HCT116 (cell line): ENCODE measurements at regions not wholly inside any gene's neighbourhood (a gene's known extent, or its start where the extent isn't known, plus 50 kb on each side); places are given as distances from the start of the nearest gene placed in this dataset.

Experiments
- ATAC-seq: fragments of 200-7000 bp; cut with Tn5 transposase; 2 replicates; pipeline ENCODE4 v1.9.1; 2020; ENCODE audit warnings: mild to moderate bottlenecking, moderate library complexity
- BruUV-seq: library from RNA; stranded (reverse); fragments of 400-500 nt; replicated peaks from 2 replicates; lab custom pipeline; 2021; lab: Mats Ljungman, UMichigan
- CTCF ChIA-PET: fragments of 300-600 bp; sonication (Branson Sonifier 250); formaldehyde crosslinking; loops from one replicate; lab custom pipeline; 2021; ENCODE audit warnings: antibody characterized with exemption; lab: Charles Lee
- POLR2A ChIA-PET: fragments of 300-600, 350-600 bp; sonication (Branson Sonifier 250); formaldehyde crosslinking; loops from one replicate; lab custom pipeline; 2021; ENCODE audit warnings: antibody characterized with exemption; lab: Charles Lee
- RAD21 ChIA-PET, 2 experiments: fragments of 300-600 bp; sonication (Branson Sonifier 250); formaldehyde crosslinking; loops; one replicate each; lab custom pipeline; 2023; ENCODE audit warnings: low total read pairs in 2 of 2; ENCODE audit not compliant: uncharacterized antibody in 2 of 2, unreplicated experiment in 2 of 2, low non-redundant PET in 1 of 2; lab: Charles Lee
- DNase-seq: peaks from one replicate; pipeline ENCODE4 v3.0.0-alpha.2; 2010; ENCODE audit warnings: low read depth, low spot score
- H2AFZ ChIP-seq: fragments of 200-600 bp; shearing (Covaris generic), sonication (generic); 2 replicates; pipeline ENCODE4 v1.6.1; 2017; ENCODE audit warnings: low read depth, mixed run types, mixed read lengths, antibody characterized with exemption, low read length; ENCODE audit not compliant: poor library complexity, severe bottlenecking
- H3K27ac ChIP-seq: 2 replicates; pipeline ENCODE4 v1.5.1; 2012; ENCODE audit warnings: low read depth, low read length
- H3K27me3 ChIP-seq: fragments of 200-600 bp; sonication (generic); 2 replicates; pipeline ENCODE4 v1.6.1; 2016; ENCODE audit warnings: mixed run types, low read length, mixed read lengths; ENCODE audit not compliant: insufficient read depth
- H3K36me3 ChIP-seq, 2 experiments: fragments of 200-500 bp in 1 of 2; fragments of 200-600 bp in 1 of 2; sonication (Bioruptor generic) in 1 of 2; sonication (generic) in 1 of 2; 2 replicates each; pipeline versions ENCODE4 v1.5.1 to v1.6.1; 2014 to 2016; ENCODE audit warnings: low read length in 2 of 2, inconsistent platforms in 1 of 2, mixed read lengths in 1 of 2, mixed run types in 1 of 2; ENCODE audit not compliant: insufficient read depth in 2 of 2, control insufficient read depth in 1 of 2
- H3K4me1 ChIP-seq, 2 experiments: fragments of 200-600 bp in 1 of 2; sonication (generic) in 1 of 2; 2 replicates each; pipeline versions ENCODE4 v1.5.1 to v1.6.1; 2012 to 2017; ENCODE audit warnings: low read length in 2 of 2, inconsistent platforms in 1 of 2, mild to moderate bottlenecking in 1 of 2, mixed read lengths in 1 of 2, mixed run types in 1 of 2, moderate library complexity in 1 of 2; ENCODE audit not compliant: insufficient read depth in 2 of 2, control insufficient read depth in 1 of 2
- H3K4me2 ChIP-seq: fragments of 200-600 bp; sonication (generic); 2 replicates; pipeline ENCODE4 v1.6.1; 2017; ENCODE audit warnings: mixed run types, low read length, mixed read lengths
- H3K4me3 ChIP-seq, 2 experiments: fragments of 200-600 bp in 1 of 2; sonication (generic) in 1 of 2; replicated peaks in 1 of 2; 2 replicates each; pipeline ENCODE4 v1.5.1; 2011 to 2016; ENCODE audit warnings: low read length in 2 of 2, control low read depth in 1 of 2, low read depth in 1 of 2, mild to moderate bottlenecking in 1 of 2, mixed read lengths in 1 of 2, mixed run types in 1 of 2
- H3K79me2 ChIP-seq: fragments of 200-600 bp; sonication (generic); 2 replicates; pipeline ENCODE4 v1.6.1; 2017; ENCODE audit warnings: mild to moderate bottlenecking, mixed run types, low read length, moderate library complexity, mixed read lengths; ENCODE audit not compliant: insufficient read depth
- H3K9ac ChIP-seq: fragments of 200-600 bp; sonication (generic); 2 replicates; pipeline ENCODE4 v1.6.1; 2016; ENCODE audit warnings: low read length, mixed read lengths
- H3K9me2 ChIP-seq: fragments of 200-600 bp; sonication (generic), shearing (Covaris generic); 2 replicates; pipeline ENCODE4 v1.6.1; 2017; ENCODE audit warnings: mixed run types, mild to moderate bottlenecking, moderate library complexity; ENCODE audit not compliant: insufficient read depth
- H3K9me3 ChIP-seq, 2 experiments: fragments of 200-500 bp in 1 of 2; fragments of 200-600 bp in 1 of 2; sonication (Bioruptor generic) in 1 of 2; sonication (generic) in 1 of 2; 2 replicates each; pipeline ENCODE4 v1.6.1; 2014 to 2017; ENCODE audit warnings: low read length in 2 of 2, mixed read lengths in 2 of 2, inconsistent platforms in 1 of 2, low read depth in 1 of 2, mild to moderate bottlenecking in 1 of 2, mixed run types in 1 of 2, moderate library complexity in 1 of 2; ENCODE audit not compliant: control insufficient read depth in 1 of 2, insufficient read depth in 1 of 2
- H4K20me1 ChIP-seq: fragments of 200-600 bp; sonication (generic), shearing (Covaris generic); 2 replicates; pipeline ENCODE4 v1.6.1; 2017; ENCODE audit warnings: mixed run types, mild to moderate bottlenecking, moderate library complexity; ENCODE audit not compliant: insufficient read depth
- ATF3 ChIP-seq: IDR thresholded peaks from 2 replicates; pipeline ENCODE4 v1.6.1; 2012
- CBX3 ChIP-seq: IDR thresholded peaks from 2 replicates; pipeline ENCODE4 v1.6.1; 2012; ENCODE audit warnings: low read depth
- CEBPB ChIP-seq: IDR thresholded peaks from 2 replicates; pipeline ENCODE4 v1.6.1; 2012; ENCODE audit warnings: low read depth
- EGR1 ChIP-seq: IDR thresholded peaks from 2 replicates; pipeline ENCODE4 v1.6.1; 2012; ENCODE audit warnings: low read depth
- EZH2 ChIP-seq: fragments of 200-600 bp; sonication (generic); IDR thresholded peaks from 2 replicates; pipeline ENCODE4 v1.6.1; 2017; ENCODE audit warnings: antibody characterized with exemption, mixed run types
- EZH2phosphoT487 ChIP-seq: fragments of 200-600 bp; IDR thresholded peaks from 2 replicates; pipeline ENCODE4 v1.6.1; 2018; ENCODE audit warnings: antibody characterized with exemption, borderline replicate concordance
- JUND ChIP-seq: IDR thresholded peaks from 2 replicates; pipeline ENCODE4 v1.6.1; 2012
- POLR2A ChIP-seq: IDR thresholded peaks from 2 replicates; pipeline ENCODE4 v1.7.0; 2011; ENCODE audit warnings: borderline replicate concordance; ENCODE audit not compliant: insufficient read depth, insufficient read length; ENCODE audit errors: extremely low read depth
- POLR2AphosphoS5 ChIP-seq: IDR thresholded peaks from 2 replicates; pipeline ENCODE4 v1.6.1; 2011; ENCODE audit warnings: mild to moderate bottlenecking, low read depth, low read length, moderate library complexity
- RAD21 ChIP-seq: IDR thresholded peaks from 2 replicates; pipeline ENCODE4 v1.6.1; 2012; ENCODE audit warnings: low read depth, mild to moderate bottlenecking
- SIN3A ChIP-seq: IDR thresholded peaks from 2 replicates; pipeline ENCODE4 v1.6.1; 2012; ENCODE audit warnings: low read depth
- SP1 ChIP-seq: IDR thresholded peaks from 2 replicates; pipeline ENCODE4 v1.6.1; 2012; ENCODE audit warnings: low read depth
- SRF ChIP-seq: IDR thresholded peaks from 2 replicates; pipeline ENCODE4 v1.6.1; 2012; ENCODE audit warnings: low read depth
- TCF7L2 ChIP-seq: IDR thresholded peaks from 2 replicates; pipeline ENCODE4 v1.7.0; 2011; ENCODE audit warnings: borderline replicate concordance, inconsistent platforms; ENCODE audit not compliant: insufficient read depth, insufficient read length; ENCODE audit errors: extremely low read depth
- YY1 ChIP-seq: IDR thresholded peaks from 2 replicates; pipeline ENCODE4 v1.6.1; 2011; ENCODE audit warnings: low read length, low read depth, moderate library complexity, mild to moderate bottlenecking; ENCODE audit not compliant: insufficient replicate concordance; ENCODE audit errors: extremely low read depth
- ZNF274 ChIP-seq: fragments of 200-500 bp; sonication (Bioruptor generic); IDR thresholded peaks from 2 replicates; pipeline ENCODE4 v1.6.1; 2014; ENCODE audit warnings: mild to moderate bottlenecking, low read depth, low read length, inconsistent platforms
- intact Hi-C: fragments of 100-400 bp; cut with micrococcal nuclease; formaldehyde crosslinking; loops from 2 replicates; pipeline ENCODE4 v1.10.0; 2022
- TF ChIP-seq, protein P1 (sequence below): IDR thresholded peaks from 2 replicates; pipeline ENCODE4 v1.6.1; 2012

GRCh38 chr4:74667944-74668343, 126.4 kb downstream of the BTC start:
- POLR2A ChIA-PET, result interaction anchor here (0.7 to 6.3 kb wide), 8 partner anchors 13 to 300 kb away, joined by 3 to 61 read pairs (median 18); no protein-coding TSS in a partner anchor
- RAD21 ChIA-PET, result no interaction called here
- Histone ChIP-seq H3K27ac (peak overlapping the region; percentile 93), H3K4me2 (peak overlapping the region; percentile 46), H2AFZ (no peak overlapping the region), H3K36me3 (no peaks in the 10 kb centered on the region), H3K9me2 (no peaks in the 10 kb centered on the region), H3K27me3 (no peaks in the 10 kb centered on the region), H3K4me1 (peaks cover 78 to 90% of the 10 kb centered on the region in 2 experiments), H4K20me1 (no peaks in the 10 kb centered on the region), H3K9ac (peak overlapping the region; percentile 57), H3K9me3 (no peaks in the 10 kb centered on the region), H3K4me3 (no peak overlapping the region), H3K79me2 (peaks cover 50% of the 10 kb centered on the region)
- DNase-seq, result no peak
- intact Hi-C loops, result no loop called here
- BruUV-seq, result no TSS peak
- CTCF ChIA-PET, result interaction anchor here (0.9 to 2.0 kb wide), 7 partner anchors 7 to 348 kb away, joined by 3 to 8 read pairs (median 3); no protein-coding TSS in a partner anchor
- no peak for ATAC-seq
- TF ChIP-seq ZNF274, result no peak
- TF ChIP-seq POLR2A, result no peak
- TF ChIP-seq SIN3A, result no peak
- no peak for TF ChIP-seq YY1
- TF ChIP-seq JUND, result no peak
- no peak for TF ChIP-seq EZH2
- TF ChIP-seq EZH2phosphoT487, result no peak

DNA sequence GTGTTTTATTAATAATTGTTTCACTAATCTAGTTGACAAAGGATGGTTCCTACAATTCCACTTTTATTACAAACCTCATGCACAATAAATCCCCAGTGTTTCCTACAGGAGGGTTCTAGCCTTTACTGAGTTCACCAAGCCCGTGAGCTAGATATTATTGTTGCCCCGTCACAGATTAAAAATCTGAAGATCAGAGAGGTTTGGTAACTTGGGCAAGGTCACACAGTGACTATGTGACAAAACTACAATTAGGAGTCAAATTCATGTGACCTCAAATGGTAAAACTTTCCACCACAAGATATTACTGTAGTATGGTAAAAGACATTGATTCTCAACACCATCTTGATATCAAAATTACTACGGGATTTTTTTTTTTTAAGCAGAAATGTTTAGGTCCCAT, 124.6 kb downstream of the BTC start:
- ChIA-PET CTCF (interaction anchor here (0.9 to 1.1 kb wide), 4 partner anchors 47 to 350 kb away, joined by 3 to 5 read pairs (median 3); no protein-coding TSS in a partner anchor), POLR2A (interaction anchor here (1.1 to 2.9 kb wide), 8 partner anchors 8 to 293 kb away, joined by 3 to 12 read pairs (median 5); no protein-coding TSS in a partner anchor)

More for the DNA sequence above, 124.6 kb downstream of the BTC start:
- H3K9ac ChIP-seq, result peak overlapping the region; percentile 57
- H3K9me2 ChIP-seq, result no peaks in the 10 kb centered on the region
- intact Hi-C loops, result loop anchor here (2.0 to 5.0 kb wide), 2 partner anchors 213 to 277 kb away; no protein-coding TSS in a partner anchor
- TF ChIP-seq TCF7L2 (no peak), ZNF274 (no peak), RAD21 (no peak), CBX3 (0 out of 2 replicates have a peak, but pooled peaks have one; percentile 51), CEBPB (peak; percentile 34; the same call in 1 of the 2 replicates), POLR2AphosphoS5 (no peak), YY1 (no peak), EZH2phosphoT487 (no peak), POLR2A (no peak), SRF (0 out of 2 replicates have a peak, but pooled peaks have one; percentile 18), EGR1 (no peak), ATF3 (no peak), SP1 (no peak)
- TF ChIP-seq, protein P1, sequence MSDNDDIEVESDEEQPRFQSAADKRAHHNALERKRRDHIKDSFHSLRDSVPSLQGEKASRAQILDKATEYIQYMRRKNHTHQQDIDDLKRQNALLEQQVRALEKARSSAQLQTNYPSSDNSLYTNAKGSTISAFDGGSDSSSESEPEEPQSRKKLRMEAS, result peak; percentile 61
- no peaks in the 10 kb centered on the region for H3K9me3 ChIP-seq
- H4K20me1 ChIP-seq, result no peaks in the 10 kb centered on the region
- H3K36me3 ChIP-seq, result no peaks in the 10 kb centered on the region
- H3K79me2 ChIP-seq, result peaks cover 39% of the 10 kb centered on the region
- ATAC-seq (no peak), DNase-seq (no peak)
- no TSS peak for BruUV-seq
- H3K4me1 ChIP-seq, result peaks cover 62 to 82% of the 10 kb centered on the region in 2 experiments
- RAD21 ChIA-PET, result no interaction called here
- H3K4me3 ChIP-seq, result no peak overlapping the region
- no peaks in the 10 kb centered on the region for H3K27me3 ChIP-seq
- no peak overlapping the region for H2AFZ ChIP-seq
- H3K27ac ChIP-seq, result peak overlapping the region; percentile 93
- H3K4me2 ChIP-seq, result peak overlapping the region; percentile 46
